SK-N-MC (cell line): ENCODE measurements at regions not wholly inside any gene's neighbourhood (a gene's known extent, or its start where the extent isn't known, plus 50 kb on each side); places are given as distances from the start of the nearest gene placed in this dataset.
"Not testable (repeated sequence)": the region's sequence is repeated elsewhere in the genome, so short reads cannot be mapped to it uniquely, and the experiment has no call there.

ENCODE experiments used
- DNase-seq: peaks from one replicate; pipeline ENCODE4 v3.0.0-alpha.2; 2011; ENCODE audit warnings: low read depth, low spot score
- H3K27ac ChIP-seq: fragments of 200-600 bp; sonication (generic); 2 replicates; pipeline ENCODE4 v1.5.1; 2016; ENCODE audit warnings: mixed run types
- H3K36me3 ChIP-seq: fragments of 200-600 bp; sonication (generic); 2 replicates; pipeline ENCODE4 v1.6.1; 2017; ENCODE audit warnings: antibody characterized with exemption, low read length, mixed read lengths; ENCODE audit not compliant: insufficient read depth
- H3K4me3 ChIP-seq: fragments of 200-600 bp; sonication (generic); 2 replicates; pipeline ENCODE4 v1.5.1; 2016
- H3K9ac ChIP-seq: fragments of 200-600 bp; sonication (generic); 2 replicates; pipeline ENCODE4 v1.8.0; 2017; ENCODE audit warnings: mixed run types, mixed read lengths; ENCODE audit not compliant: insufficient read length
- H3K9me3 ChIP-seq: fragments of 200-600 bp; sonication (generic); 2 replicates; pipeline ENCODE4 v1.6.1; 2017; ENCODE audit warnings: low read depth, mild to moderate bottlenecking, antibody characterized with exemption, low read length, moderate library complexity, mixed read lengths
- EZH2 ChIP-seq: fragments of 200-600 bp; sonication (generic); IDR thresholded peaks from one replicate; pipeline ENCODE4 v1.6.1; 2017; ENCODE audit warnings: antibody characterized with exemption
- FOXP2 ChIP-seq: optimal IDR thresholded peaks from 2 replicates; pipeline ENCODE3; 2011; ENCODE audit warnings: mild to moderate bottlenecking, moderate library complexity; ENCODE audit not compliant: insufficient read depth; ENCODE audit errors: extremely low read length, control extremely low read depth
- POLR2AphosphoS5 ChIP-seq: IDR thresholded peaks from 2 replicates; pipeline ENCODE4 v1.6.1; 2012; ENCODE audit warnings: mild to moderate bottlenecking, low read depth, low read length, borderline replicate concordance

- Histone ChIP-seq H3K36me3 (no peaks in the 10 kb centered on the region), H3K4me3 (no peak overlapping the region), H3K9me3 (no peaks in the 10 kb centered on the region), H3K27ac (no peak overlapping the region), H3K9ac (no peak overlapping the region)
- DNase-seq = no peak
- TF ChIP-seq POLR2AphosphoS5 (no peak), FOXP2 (no peak), EZH2 (no peak)
Measured at GRCh38 chr1:234955107-234955731, 173.4 kb downstream of the TOMM20 start.

- no peak overlapping the region for H3K4me3 ChIP-seq
- no peaks in the 10 kb centered on the region for H3K36me3 ChIP-seq
- TF ChIP-seq POLR2AphosphoS5 = no peak
- no peak for TF ChIP-seq FOXP2
- no peak for TF ChIP-seq EZH2
- no peaks in the 10 kb centered on the region for H3K9me3 ChIP-seq
- no peak overlapping the region for H3K27ac ChIP-seq
- no peak for DNase-seq
- H3K9ac ChIP-seq = no peak overlapping the region
Measured at GRCh38 chr1:234954613-234955012, 174.0 kb downstream of the TOMM20 start.

DNA sequence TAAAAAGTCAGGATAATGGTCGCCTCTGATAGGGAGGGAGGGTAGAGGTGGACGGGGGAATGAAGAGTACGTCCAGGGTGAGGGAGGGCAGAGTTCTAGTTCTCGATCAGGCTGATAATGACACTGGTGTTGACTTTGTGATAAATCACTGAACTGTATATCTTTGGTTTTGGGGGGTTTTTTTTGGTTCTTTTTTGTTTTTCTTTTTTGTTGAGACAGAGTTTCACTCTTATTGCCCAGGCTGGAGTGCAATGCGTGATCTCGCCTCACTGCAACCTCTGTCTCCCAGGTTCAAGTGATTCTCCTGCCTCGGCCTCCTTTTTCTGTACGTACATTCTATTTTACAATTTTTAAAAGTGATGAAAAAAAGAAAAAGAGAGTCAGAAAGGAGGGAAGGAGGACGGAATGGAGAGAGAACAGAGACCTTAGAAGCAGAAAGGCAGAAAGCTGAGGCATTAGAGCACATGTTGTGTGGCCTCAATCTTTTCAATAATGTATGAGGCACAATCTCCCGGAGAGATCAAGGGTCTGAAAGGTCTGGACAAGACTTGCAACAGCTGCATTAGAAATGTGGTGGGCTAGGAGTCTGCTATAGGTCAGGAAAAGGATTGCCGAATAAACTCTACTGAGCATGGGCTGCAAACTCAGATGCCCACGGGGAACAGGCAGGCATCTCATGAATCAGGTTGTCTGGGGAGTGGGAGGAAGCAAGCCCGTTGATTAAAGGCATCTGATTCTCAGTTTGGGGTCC is 174.8 kb downstream of the TOMM20 start:
- no peak for DNase-seq
- Histone ChIP-seq H3K9me3 (no peaks in the 10 kb centered on the region), H3K4me3 (no peak overlapping the region), H3K36me3 (no peaks in the 10 kb centered on the region), H3K9ac (no peak overlapping the region), H3K27ac (no peak overlapping the region)
- TF ChIP-seq FOXP2 = no peak
- TF ChIP-seq EZH2 = no peak
- no peak for TF ChIP-seq POLR2AphosphoS5

GRCh38 chr1:234950598-234950997 is 178.0 kb downstream of the TOMM20 start:
- H3K27ac ChIP-seq = no peak overlapping the region
- H3K36me3 ChIP-seq = no peaks in the 10 kb centered on the region
- H3K9ac ChIP-seq = no peak overlapping the region
- no peak overlapping the region for H3K4me3 ChIP-seq
- no peaks in the 10 kb centered on the region for H3K9me3 ChIP-seq
- DNase-seq = no peak
- TF ChIP-seq POLR2AphosphoS5 (no peak), FOXP2 (no peak)

- not testable (repeated sequence) for DNase-seq, H3K27ac ChIP-seq, H3K9me3 ChIP-seq, H3K36me3 ChIP-seq, H3K9ac ChIP-seq, H3K4me3 ChIP-seq
Measured at GRCh38 chr1:234949528-234949927, 179.1 kb downstream of the TOMM20 start.

DNA sequence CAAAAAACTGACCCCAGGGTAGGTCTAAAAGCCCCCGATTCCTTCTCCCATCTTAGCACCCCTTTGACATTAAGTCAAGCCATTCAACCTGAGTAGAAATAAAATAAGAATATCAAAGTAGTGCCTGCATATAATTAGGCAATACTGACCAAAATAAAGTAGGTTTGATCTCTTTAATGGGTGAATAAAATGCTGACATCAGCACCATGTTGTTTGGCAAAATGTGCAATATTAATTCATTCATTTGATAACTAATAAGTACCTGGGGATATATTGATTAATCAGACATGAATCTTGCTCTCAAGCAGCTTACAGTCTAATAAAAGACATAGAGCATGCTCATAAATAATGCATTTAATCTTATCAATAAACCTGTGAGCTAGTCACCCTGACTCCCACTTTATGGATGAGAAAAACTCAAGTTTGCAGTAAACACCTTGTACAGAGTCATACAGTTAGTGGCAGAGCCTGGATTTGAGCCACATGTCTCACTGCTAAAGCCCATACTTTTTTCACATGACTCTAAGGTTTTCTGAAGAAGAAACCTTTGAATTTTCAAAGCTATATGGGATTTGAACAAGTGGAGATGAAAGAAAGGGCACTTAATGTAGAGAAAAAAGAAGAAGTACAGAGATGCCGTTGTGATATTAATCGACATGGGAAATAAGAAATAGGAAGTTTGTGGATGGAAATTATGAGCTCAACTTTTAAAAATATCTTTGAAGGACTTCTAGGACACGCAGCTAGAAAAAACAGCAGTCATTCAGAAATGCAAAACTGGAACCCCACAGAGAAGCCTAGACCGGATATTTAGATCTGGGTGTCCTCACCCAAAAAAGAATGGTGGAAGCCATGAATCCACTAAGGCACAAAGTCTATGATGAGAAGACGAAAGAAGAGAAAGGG is 183.9 kb downstream of the TOMM20 start:
- no peak overlapping the region for H3K27ac ChIP-seq
- no peaks in the 10 kb centered on the region for H3K36me3 ChIP-seq
- no peak overlapping the region for H3K9ac ChIP-seq
- H3K4me3 ChIP-seq = no peak overlapping the region
- H3K9me3 ChIP-seq = no peaks in the 10 kb centered on the region
- no peak for DNase-seq
- TF ChIP-seq FOXP2 (no peak), EZH2 (no peak), POLR2AphosphoS5 (no peak)

- Histone ChIP-seq H3K9me3 (no peaks in the 10 kb centered on the region), H3K4me3 (no peak overlapping the region), H3K9ac (no peak overlapping the region), H3K27ac (no peak overlapping the region), H3K36me3 (no peaks in the 10 kb centered on the region)
- TF ChIP-seq POLR2AphosphoS5 (no peak), EZH2 (no peak), FOXP2 (no peak)
- no peak for DNase-seq
Measured at GRCh38 chr1:234943836-234944402, 184.7 kb downstream of the TOMM20 start.

DNA sequence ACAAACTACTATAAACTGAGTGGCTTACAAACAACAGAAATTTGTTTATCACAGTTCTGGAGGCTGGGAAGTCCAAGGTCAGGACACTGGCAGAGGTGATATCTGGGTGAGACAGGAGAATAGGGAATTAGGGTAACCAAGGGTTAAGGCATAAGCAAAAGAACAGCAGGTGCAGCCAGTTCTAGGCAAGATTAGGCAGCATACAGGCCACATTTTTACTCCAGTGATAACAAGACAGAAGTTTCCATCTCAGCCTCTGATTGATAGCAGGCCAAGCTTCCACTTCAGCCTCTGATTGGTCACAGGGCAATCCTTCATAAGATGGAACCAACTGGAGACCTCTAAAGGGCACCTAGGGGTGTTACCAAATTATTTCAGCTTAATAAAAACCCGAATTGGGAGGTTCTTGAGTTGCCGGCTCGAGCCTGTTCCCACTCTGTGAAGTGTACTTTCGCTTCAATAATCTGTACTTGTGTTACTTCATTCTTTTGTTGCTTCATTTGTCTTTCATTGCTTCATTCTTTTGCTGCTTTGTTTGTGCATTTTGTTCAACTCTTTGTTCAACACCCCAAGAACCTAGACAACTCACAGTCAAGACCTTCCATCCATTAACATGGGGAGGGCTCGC is 185.6 kb downstream of the TOMM20 start:
- no peak for TF ChIP-seq FOXP2
- TF ChIP-seq POLR2AphosphoS5 = no peak
- no peak for TF ChIP-seq EZH2
- no peaks in the 10 kb centered on the region for H3K9me3 ChIP-seq
- no peak overlapping the region for H3K27ac ChIP-seq
- no peak overlapping the region for H3K9ac ChIP-seq
- no peak for DNase-seq
- no peaks in the 10 kb centered on the region for H3K36me3 ChIP-seq
- H3K4me3 ChIP-seq = no peak overlapping the region
